IMR-90 (cell line): ENCODE measurements at regions not wholly inside any gene's neighbourhood (a gene's known extent, or its start where the extent isn't known, plus 50 kb on each side); places are given as distances from the start of the nearest gene placed in this dataset.
A peak's percentile ranks its signal among the peaks of the same experiment; 100 is the strongest.

Source experiments
- ATAC-seq: fragments of 200-7000 bp; cut with Tn5 transposase; 2 replicates; pipeline ENCODE4 v1.9.1; 2020; ENCODE audit warnings: low read depth, mild to moderate bottlenecking, moderate library complexity
- BruUV-seq: library from RNA; stranded (reverse); fragments of 400-500 nt; replicated peaks from 2 replicates; lab custom pipeline; 2021; lab: Mats Ljungman, UMichigan
- CTCF ChIA-PET: fragments of 300-600 bp; formaldehyde crosslinking; extraction: SDS; loops from one replicate; lab custom pipeline; 2021; ENCODE audit warnings: antibody characterized with exemption; lab: Yijun Ruan, JAX
- POLR2A ChIA-PET: fragments of 300-600 bp; sonication (Branson Sonifier 250); formaldehyde crosslinking; loops from one replicate; lab custom pipeline; 2022; ENCODE audit warnings: antibody characterized with exemption; ENCODE audit not compliant: unreplicated experiment; lab: Charles Lee
- DNase-seq: peaks from one replicate; pipeline ENCODE4 v3.0.0; 2013
- H2AFZ ChIP-seq: replicated peaks from 2 replicates; pipeline ENCODE3; 2013; ENCODE audit warnings: low read length, mild to moderate bottlenecking; ENCODE audit not compliant: poor library complexity
- H2AK5ac ChIP-seq: 2 replicates; pipeline ENCODE4 v1.6.1; 2013; ENCODE audit warnings: low read depth, low read length, inconsistent platforms
- H2AK9ac ChIP-seq: replicated peaks from 2 replicates; pipeline ENCODE3; 2013; ENCODE audit warnings: mild to moderate bottlenecking, low read depth, low read length, moderate library complexity; ENCODE audit not compliant: poor library complexity
- H2BK120ac ChIP-seq: 2 replicates; pipeline ENCODE4 v1.6.1; 2013; ENCODE audit warnings: low read depth, low read length, inconsistent platforms
- H2BK15ac ChIP-seq: 3 replicates; pipeline ENCODE4 v1.6.1; 2013; ENCODE audit warnings: low read depth, low read length, inconsistent platforms
- H2BK20ac ChIP-seq: 2 replicates; pipeline ENCODE4 v1.6.1; 2013; ENCODE audit warnings: low read depth, mild to moderate bottlenecking, inconsistent platforms, low read length, moderate library complexity
- H2BK5ac ChIP-seq: 2 replicates; pipeline ENCODE4 v1.6.1; 2013; ENCODE audit warnings: mild to moderate bottlenecking, low read depth, low read length, inconsistent platforms; ENCODE audit not compliant: poor library complexity, severe bottlenecking
- H3K14ac ChIP-seq: replicated peaks from 2 replicates; pipeline ENCODE4 v1.6.1; 2013; ENCODE audit warnings: low read depth, low read length, inconsistent platforms
- H3K18ac ChIP-seq: 2 replicates; pipeline ENCODE4 v1.6.1; 2013; ENCODE audit warnings: low read depth, low read length, control low read depth
- H3K23ac ChIP-seq: 2 replicates; pipeline ENCODE4 v1.6.1; 2013; ENCODE audit warnings: low read depth, low read length, inconsistent platforms
- H3K27ac ChIP-seq: 2 replicates; pipeline ENCODE4 v1.5.1; 2013; ENCODE audit warnings: mild to moderate bottlenecking, control low read depth, low read length; ENCODE audit not compliant: insufficient read depth
- H3K27me3 ChIP-seq: 2 replicates; pipeline ENCODE4 v1.6.1; 2013; ENCODE audit warnings: low read length; ENCODE audit not compliant: control insufficient read depth, insufficient read depth
- H3K36me3 ChIP-seq: 2 replicates; pipeline ENCODE4 v1.6.1; 2013; ENCODE audit warnings: low read length, mixed read lengths; ENCODE audit not compliant: control insufficient read depth, insufficient read depth
- H3K4ac ChIP-seq: 2 replicates; pipeline ENCODE4 v1.6.1; 2013; ENCODE audit warnings: low read depth, low read length, inconsistent platforms
- H3K4me1 ChIP-seq: 2 replicates; pipeline ENCODE4 v1.6.1; 2013; ENCODE audit warnings: low read length, mixed read lengths; ENCODE audit not compliant: control insufficient read depth, insufficient read depth
- H3K4me2 ChIP-seq: 2 replicates; pipeline ENCODE4 v1.6.1; 2013; ENCODE audit warnings: low read depth, mild to moderate bottlenecking, control low read depth, low read length, moderate library complexity
- H3K4me3 ChIP-seq: 2 replicates; pipeline ENCODE4 v1.5.1; 2013; ENCODE audit warnings: low read depth, mild to moderate bottlenecking, control low read depth, low read length, moderate library complexity; ENCODE audit not compliant: insufficient read depth
- H3K56ac ChIP-seq: 2 replicates; pipeline ENCODE4 v1.6.1; 2013; ENCODE audit warnings: low read length, inconsistent platforms; ENCODE audit not compliant: insufficient read depth; ENCODE audit errors: extremely low read depth
- H3K79me1 ChIP-seq, 2 experiments: 2 replicates each; pipeline ENCODE4 v1.6.1; 2013; ENCODE audit warnings: low read length in 2 of 2, inconsistent platforms in 1 of 2, low read depth in 1 of 2
- H3K9ac ChIP-seq: 2 replicates; pipeline ENCODE4 v1.6.1; 2013; ENCODE audit warnings: low read depth, low read length, control low read depth
- H3K9me1 ChIP-seq: 2 replicates; pipeline ENCODE4 v1.6.1; 2013; ENCODE audit warnings: low read length, inconsistent platforms; ENCODE audit not compliant: insufficient read depth
- H3K9me3 ChIP-seq: 2 replicates; pipeline ENCODE4 v1.6.1; 2013; ENCODE audit warnings: low read length; ENCODE audit not compliant: control insufficient read depth, insufficient read depth
- H4K20me1 ChIP-seq: 2 replicates; pipeline ENCODE4 v1.6.1; 2013; ENCODE audit warnings: low read length, inconsistent platforms; ENCODE audit not compliant: insufficient read depth
- H4K5ac ChIP-seq: 2 replicates; pipeline ENCODE4 v1.6.1; 2013; ENCODE audit warnings: mild to moderate bottlenecking, low read depth, low read length, control low read depth
- H4K8ac ChIP-seq, 2 experiments: 2 replicates each; pipeline ENCODE4 v1.6.1; 2013; ENCODE audit warnings: low read depth in 2 of 2, low read length in 2 of 2, control low read depth in 1 of 2, inconsistent platforms in 1 of 2
- H4K91ac ChIP-seq: 2 replicates; pipeline ENCODE4 v1.6.1; 2013; ENCODE audit warnings: low read depth, low read length, inconsistent platforms; ENCODE audit not compliant: insufficient read depth
- MAFK ChIP-seq: IDR thresholded peaks from 2 replicates; pipeline ENCODE4 v1.6.1; 2012; ENCODE audit warnings: low read depth, low read length, improper control_type of control experiment
- MAZ ChIP-seq: IDR thresholded peaks from 2 replicates; pipeline ENCODE4 v1.6.1; 2012; ENCODE audit warnings: low read depth, mild to moderate bottlenecking, low read length, improper control_type of control experiment, moderate library complexity, borderline replicate concordance
- RAD21 ChIP-seq: IDR thresholded peaks from 2 replicates; pipeline ENCODE4 v1.6.1; 2012; ENCODE audit warnings: low read length, improper control_type of control experiment
- WGBS, 2 experiments: methylation state at CpG; one replicate each; pipeline versions ENCODE4 v1.1.5 to v1.1.7; 2013; ENCODE audit warnings: missing lambda C conversion rate in 2 of 2; ENCODE audit not compliant: insufficient read length in 1 of 2; ENCODE audit errors: extremely low coverage in 2 of 2; 5-methylcytosine and 5-hydroxymethylcytosine counted together
- dilution Hi-C: fragments of 300-500 bp; cut with HindIII; formaldehyde crosslinking; loops from one replicate; pipeline ENCODE4 v1.14.3; 2018; ENCODE audit warnings: low sequenced_read_pairs; ENCODE audit not compliant: unreplicated experiment
- in situ Hi-C: fragments of 300-500 bp; cut with MboI; formaldehyde crosslinking; loops from 3 replicates; pipeline ENCODE4 v1.14.3; 2019; ENCODE audit warnings: low sequenced_read_pairs, inconsistent platforms, mixed read lengths
- intact Hi-C: fragments of 100-400 bp; cut with micrococcal nuclease; formaldehyde crosslinking; loops from 2 replicates; pipeline ENCODE4 v1.10.0; 2022

DNA sequence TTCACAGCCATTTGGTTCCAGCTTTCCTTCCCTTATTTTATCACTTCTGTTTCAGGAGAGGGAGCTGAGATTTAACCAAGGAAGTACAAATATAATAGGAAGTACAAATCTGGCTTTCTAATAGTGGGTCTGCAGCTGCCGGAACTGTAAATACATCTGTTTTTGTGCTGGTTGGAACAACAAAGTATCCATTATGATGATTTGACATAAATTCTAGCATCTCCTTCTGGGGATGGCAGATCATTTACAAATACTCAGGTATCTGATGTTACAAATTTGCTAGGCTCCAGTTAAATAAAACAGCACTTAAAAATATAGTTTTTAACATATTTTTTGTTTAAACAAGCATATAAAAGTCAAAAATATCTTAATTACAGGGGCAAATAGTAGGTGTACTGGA is 131.3 kb upstream of the SMIM21 start:
- no peak overlapping the region for H3K18ac ChIP-seq
- ChIA-PET POLR2A (no interaction called here), CTCF (no interaction called here)
- H4K8ac ChIP-seq, result no peak overlapping the region
- H2AK5ac ChIP-seq, result no peak overlapping the region
- TF ChIP-seq RAD21, result no peak
- no peak for TF ChIP-seq MAZ
- TF ChIP-seq MAFK, result peak; percentile 21; the same call in 1 of the 2 replicates
- H2BK5ac ChIP-seq, result no peak overlapping the region
- no peak overlapping the region for H2BK20ac ChIP-seq
- no peaks in the 10 kb centered on the region for H3K36me3 ChIP-seq
- H3K27me3 ChIP-seq, result peaks cover 4% of the 10 kb centered on the region
- no TSS peak for BruUV-seq
- H3K23ac ChIP-seq, result no peak overlapping the region
- no peaks in the 10 kb centered on the region for H3K4me1 ChIP-seq
- no peak overlapping the region for H2AK9ac ChIP-seq
- no peak overlapping the region for H3K9ac ChIP-seq
- H2BK120ac ChIP-seq, result no peak overlapping the region
- ATAC-seq, result no peak
- intact Hi-C loops (no loop called here), in situ Hi-C loops (no loop called here), dilution Hi-C loops (no loop called here)
- no peak for DNase-seq
- no peak overlapping the region for H2BK15ac ChIP-seq
- no CpG with 5 or more reads among the region's 1 CpG for WGBS, 2 experiments
- no peak overlapping the region for H3K4me2 ChIP-seq
- H3K9me3 ChIP-seq, result no peaks in the 10 kb centered on the region
- H4K91ac ChIP-seq, result no peak overlapping the region
- H3K4ac ChIP-seq, result no peak overlapping the region
- H3K4me3 ChIP-seq, result no peak overlapping the region
- no peaks in the 10 kb centered on the region for H4K20me1 ChIP-seq
- H2AFZ ChIP-seq, result no peak overlapping the region
- no peak overlapping the region for H3K56ac ChIP-seq
- no peaks in the 10 kb centered on the region for H3K79me1 ChIP-seq
- no peak overlapping the region for H4K5ac ChIP-seq
- H3K9me1 ChIP-seq, result no peaks in the 10 kb centered on the region
- H3K27ac ChIP-seq, result no peak overlapping the region
- H3K14ac ChIP-seq, result no peak overlapping the region
